Fibroblast of lung (primary cell): ENCODE measurements at regions not wholly inside any gene's neighbourhood (a gene's known extent, or its start where the extent isn't known, plus 50 kb on each side); places are given as distances from the start of the nearest gene placed in this dataset.

Experiments used
- DNase-seq, 2 donors: peaks; one replicate each; pipeline versions ENCODE4 v3.0.0 to v3.0.0-alpha.2; 2010; ENCODE audit warnings: low read depth in 2 of 2
- H2AFZ ChIP-seq: 2 replicates; pipeline ENCODE4 v1.5.1; 2012; ENCODE audit warnings: low read length, control low read depth, inconsistent platforms
- H3K27ac ChIP-seq: 2 replicates; pipeline ENCODE4 v1.5.1; 2011; ENCODE audit warnings: low read length, control low read depth; ENCODE audit not compliant: insufficient read depth
- H3K27me3 ChIP-seq: 2 replicates; pipeline ENCODE4 v1.5.1; 2011; ENCODE audit warnings: mild to moderate bottlenecking, low read length; ENCODE audit not compliant: control insufficient read depth, insufficient read depth
- H3K36me3 ChIP-seq: 2 replicates; pipeline ENCODE4 v1.5.1; 2011; ENCODE audit warnings: low read length; ENCODE audit not compliant: control insufficient read depth, insufficient read depth
- H3K4me1 ChIP-seq: 2 replicates; pipeline ENCODE4 v1.5.1; 2011; ENCODE audit warnings: low read length; ENCODE audit not compliant: control insufficient read depth, insufficient read depth; ENCODE audit errors: extremely low read depth
- H3K4me2 ChIP-seq: 2 replicates; pipeline ENCODE4 v1.5.1; 2011; ENCODE audit warnings: low read length, control low read depth; ENCODE audit not compliant: insufficient read depth; ENCODE audit errors: extremely low read depth
- H3K4me3 ChIP-seq, 4 experiments: fragments of 200-600 bp in 1 of 4; sonication (generic) in 1 of 4; replicated peaks in 1 of 4; 2 replicates each; pipeline ENCODE4 v1.5.1; 2011 to 2016; ENCODE audit warnings: low read length in 4 of 4, low read depth in 3 of 4, mild to moderate bottlenecking in 3 of 4, control low read depth in 2 of 4, inconsistent platforms in 1 of 4, mixed read lengths in 1 of 4; ENCODE audit not compliant: insufficient read depth in 1 of 4; ENCODE audit errors: control extremely low read depth in 1 of 4
- H3K79me2 ChIP-seq: 2 replicates; pipeline ENCODE4 v1.5.1; 2012; ENCODE audit warnings: mild to moderate bottlenecking, low read length, inconsistent platforms; ENCODE audit not compliant: control insufficient read depth, insufficient read depth
- H3K9ac ChIP-seq: 2 replicates; pipeline ENCODE4 v1.5.1; 2011; ENCODE audit warnings: mild to moderate bottlenecking, low read length, control low read depth; ENCODE audit not compliant: insufficient read depth
- H3K9me3 ChIP-seq: 2 replicates; pipeline ENCODE4 v1.5.1; 2012; ENCODE audit warnings: low read depth, low read length; ENCODE audit not compliant: control insufficient read depth, insufficient read depth
- H4K20me1 ChIP-seq: 2 replicates; pipeline ENCODE4 v1.5.1; 2011; ENCODE audit warnings: low read length; ENCODE audit not compliant: control insufficient read depth, insufficient read depth; ENCODE audit errors: extremely low read depth
- CTCF ChIP-seq, 2 donors: IDR thresholded peaks in 1 of 2; conservative IDR thresholded peaks in 1 of 2; 1 replicate in 1 of 2; 2 replicates in 1 of 2; pipeline ENCODE4 v1.5.1; 2011 to 2012; ENCODE audit warnings: low read length in 2 of 2, control low read depth in 1 of 2, inconsistent platforms in 1 of 2, low read depth in 1 of 2, mild to moderate bottlenecking in 1 of 2
- EZH2 ChIP-seq: IDR thresholded peaks from 2 replicates; pipeline ENCODE4 v1.5.1; 2012; ENCODE audit warnings: low read length, control low read depth, mild to moderate bottlenecking; ENCODE audit errors: missing control alignments

- TF ChIP-seq EZH2 (no peak), CTCF (conservative IDR thresholded peaks at IDR 0.05 in 1 of 2, IDR thresholded peaks at IDR 0.05 in 1 of 2; ENCODE audit: low read depth in 1 of 2, low read length in 2 of 2) (no peak)
- no peak overlapping the region for H3K4me2 ChIP-seq
- H2AFZ ChIP-seq = no peak overlapping the region
- H3K27me3 ChIP-seq = no peaks in the 10 kb centered on the region
- H4K20me1 ChIP-seq = no peaks in the 10 kb centered on the region
- H3K79me2 ChIP-seq = no peaks in the 10 kb centered on the region
- H3K4me3 ChIP-seq = no peak overlapping the region
- no peak overlapping the region for H3K27ac ChIP-seq
- H3K9ac ChIP-seq = no peak overlapping the region
- H3K4me1 ChIP-seq = peaks cover 2% of the 10 kb centered on the region
- DNase-seq = peak; percentile 43 to 70
- no peaks in the 10 kb centered on the region for H3K36me3 ChIP-seq
- H3K9me3 ChIP-seq = no peaks in the 10 kb centered on the region
Measured at GRCh38 chr13:44703371-44703770, 127.2 kb upstream of the TSC22D1 start.

- no peak for TF ChIP-seq EZH2
- TF ChIP-seq CTCF (conservative IDR thresholded peaks at IDR 0.05 in 1 of 2, IDR thresholded peaks at IDR 0.05 in 1 of 2; ENCODE audit: low read depth in 1 of 2, low read length in 2 of 2) = no peak
- H2AFZ ChIP-seq = no peak overlapping the region
- H3K4me3 ChIP-seq = no peak overlapping the region
- no peaks in the 10 kb centered on the region for H3K79me2 ChIP-seq
- H3K27ac ChIP-seq = no peak overlapping the region
- no peaks in the 10 kb centered on the region for H3K27me3 ChIP-seq
- no peaks in the 10 kb centered on the region for H3K9me3 ChIP-seq
- H3K36me3 ChIP-seq = no peaks in the 10 kb centered on the region
- H3K9ac ChIP-seq = no peak overlapping the region
- H3K4me2 ChIP-seq = no peak overlapping the region
- DNase-seq = no peak
- no peaks in the 10 kb centered on the region for H4K20me1 ChIP-seq
- H3K4me1 ChIP-seq = no peaks in the 10 kb centered on the region
Measured at GRCh38 chr13:44698066-44698465, 121.9 kb upstream of the TSC22D1 start.

- Histone ChIP-seq H3K4me1 (no peaks in the 10 kb centered on the region), H4K20me1 (no peaks in the 10 kb centered on the region), H2AFZ (no peak overlapping the region), H3K79me2 (no peaks in the 10 kb centered on the region), H3K4me3 (no peak overlapping the region), H3K9me3 (no peaks in the 10 kb centered on the region), H3K4me2 (no peak overlapping the region), H3K27me3 (no peaks in the 10 kb centered on the region), H3K9ac (no peak overlapping the region), H3K36me3 (no peaks in the 10 kb centered on the region), H3K27ac (no peak overlapping the region)
- no peak for DNase-seq
- TF ChIP-seq EZH2 (no peak), CTCF (conservative IDR thresholded peaks at IDR 0.05 in 1 of 2, IDR thresholded peaks at IDR 0.05 in 1 of 2; ENCODE audit: low read depth in 1 of 2, low read length in 2 of 2) (no peak)
Measured at GRCh38 chr13:44697058-44697457, 120.9 kb upstream of the TSC22D1 start.
